ENCODE measurements at regions not wholly inside any gene's neighbourhood (a gene's known extent, or its start where the extent isn't known, plus 50 kb on each side); places are given as distances from the start of the nearest gene placed in this dataset.

- Histone ChIP-seq H3K4me3 (ENCODE audit: low read depth, low read length) (no peak overlapping the region), H3K27me3 (no peaks in the 10 kb centered on the region; the same call in 1 of the 2 replicates), H3K9me3 (no peaks in the 10 kb centered on the region), H3K36me3 (no peaks in the 10 kb centered on the region), H3K4me1 (no peaks in the 10 kb centered on the region)
- TF ChIP-seq CTCF (IDR thresholded peaks at IDR 0.05; ENCODE audit: low read depth, low read length), result no peak
- no peak for DNase-seq
Observed at GRCh38 chr2:235413064-235413463, 80.8 kb upstream of the AGAP1 start.

GRCh38 chr2:235414422-235414821 is 79.4 kb upstream of the AGAP1 start:
- H3K9me3 ChIP-seq, result no peaks in the 10 kb centered on the region
- no peaks in the 10 kb centered on the region for H3K36me3 ChIP-seq
- no peaks in the 10 kb centered on the region for H3K4me1 ChIP-seq
- H3K27me3 ChIP-seq, result peaks cover 3% of the 10 kb centered on the region
- no peak for DNase-seq
- no peak overlapping the region for H3K4me3 ChIP-seq (ENCODE audit: low read depth, low read length)
- no peak for TF ChIP-seq CTCF (IDR thresholded peaks at IDR 0.05; ENCODE audit: low read depth, low read length)

- no peaks in the 10 kb centered on the region for H3K9me3 ChIP-seq
- H3K36me3 ChIP-seq, result no peaks in the 10 kb centered on the region
- no peak for TF ChIP-seq CTCF (IDR thresholded peaks at IDR 0.05; ENCODE audit: low read depth, low read length)
- DNase-seq, result no peak
- no peak overlapping the region for H3K4me3 ChIP-seq (ENCODE audit: low read depth, low read length)
- H3K27me3 ChIP-seq, result peaks cover 8% of the 10 kb centered on the region
- H3K4me1 ChIP-seq, result no peaks in the 10 kb centered on the region
Observed at GRCh38 chr2:235416858-235417499, 76.9 kb upstream of the AGAP1 start.

GRCh38 chr2:235418918-235419317 is 74.9 kb upstream of the AGAP1 start:
- Histone ChIP-seq H3K36me3 (no peaks in the 10 kb centered on the region), H3K4me1 (no peaks in the 10 kb centered on the region), H3K9me3 (no peaks in the 10 kb centered on the region), H3K4me3 (ENCODE audit: low read depth, low read length) (no peak overlapping the region), H3K27me3 (peaks cover 8% of the 10 kb centered on the region)
- no peak for DNase-seq
- no peak for TF ChIP-seq CTCF (IDR thresholded peaks at IDR 0.05; ENCODE audit: low read depth, low read length)

GRCh38 chr2:235419996-235420395 is 73.8 kb upstream of the AGAP1 start:
- Histone ChIP-seq H3K4me1 (no peaks in the 10 kb centered on the region), H3K36me3 (no peaks in the 10 kb centered on the region), H3K9me3 (no peaks in the 10 kb centered on the region), H3K4me3 (ENCODE audit: low read depth, low read length) (no peak overlapping the region), H3K27me3 (peaks cover 8% of the 10 kb centered on the region)
- no peak for DNase-seq
- no peak for TF ChIP-seq CTCF (IDR thresholded peaks at IDR 0.05; ENCODE audit: low read depth, low read length)

- Histone ChIP-seq H3K27me3 (peaks cover 8% of the 10 kb centered on the region), H3K36me3 (no peaks in the 10 kb centered on the region), H3K4me1 (no peaks in the 10 kb centered on the region; the same call in 1 of the 2 replicates), H3K4me3 (ENCODE audit: low read depth, low read length) (no peak overlapping the region), H3K9me3 (no peaks in the 10 kb centered on the region)
- DNase-seq, result no peak
- TF ChIP-seq CTCF (IDR thresholded peaks at IDR 0.05; ENCODE audit: low read depth, low read length), result no peak
Observed at GRCh38 chr2:235421618-235422017, 72.2 kb upstream of the AGAP1 start.

Measured in BE2C (cell line).